MM.1S (cell line): ENCODE measurements at regions not wholly inside any gene's neighbourhood (a gene's known extent, or its start where the extent isn't known, plus 50 kb on each side); places are given as distances from the start of the nearest gene placed in this dataset.

Experiments used
- DNase-seq: peaks from one replicate; pipeline ENCODE4 v3.0.0-alpha.2; 2015
- H2AFZ ChIP-seq: fragments of 300-600 bp; sonication (generic); 2 replicates; pipeline ENCODE4 v1.6.0; 2016; ENCODE audit warnings: antibody characterized with exemption, low read length
- H3F3A ChIP-seq: fragments of 300-600 bp; sonication (generic); 2 replicates; pipeline ENCODE4 v1.6.1; 2016; ENCODE audit warnings: mild to moderate bottlenecking, antibody characterized with exemption, low read length, moderate library complexity, mixed read lengths; ENCODE audit not compliant: insufficient read depth
- H3K27ac ChIP-seq: fragments of 300-600 bp; sonication (generic); 2 replicates; pipeline ENCODE4 v1.5.1; 2016; ENCODE audit warnings: mild to moderate bottlenecking, low read length
- H3K27me3 ChIP-seq: fragments of 300-600 bp; sonication (generic); replicated peaks from 2 replicates; pipeline ENCODE4 v1.6.0; 2016; ENCODE audit warnings: low read length; ENCODE audit not compliant: insufficient read depth
- H3K36me3 ChIP-seq: fragments of 300-600 bp; sonication (generic); replicated peaks from 2 replicates; pipeline ENCODE4 v1.6.1; 2016; ENCODE audit warnings: mild to moderate bottlenecking, low read length, mixed read lengths; ENCODE audit not compliant: insufficient read depth
- H3K4me1 ChIP-seq: fragments of 300-600 bp; sonication (generic); 2 replicates; pipeline ENCODE4 v1.6.1; 2016; ENCODE audit warnings: low read length, mixed read lengths
- H3K4me2 ChIP-seq: fragments of 300-600 bp; sonication (generic); 2 replicates; pipeline ENCODE4 v1.6.0; 2016; ENCODE audit warnings: low read depth, low read length
- H3K4me3 ChIP-seq: fragments of 300-600 bp; sonication (generic); 2 replicates; pipeline ENCODE4 v1.5.1; 2016; ENCODE audit warnings: low read length, mixed read lengths
- H3K79me2 ChIP-seq: fragments of 300-600 bp; sonication (generic); 2 replicates; pipeline ENCODE4 v1.6.1; 2016; ENCODE audit warnings: mixed run types, low read length, mixed read lengths
- H3K9ac ChIP-seq: fragments of 300-600 bp; sonication (generic); 2 replicates; pipeline ENCODE4 v1.6.1; 2016; ENCODE audit warnings: low read length, mixed read lengths
- H3K9me2 ChIP-seq: fragments of 300-600 bp; sonication (generic); replicated peaks from 2 replicates; pipeline ENCODE4 v1.6.1; 2016; ENCODE audit warnings: mild to moderate bottlenecking, low read length, mixed read lengths; ENCODE audit not compliant: insufficient read depth
- H3K9me3 ChIP-seq: fragments of 300-600 bp; sonication (generic); replicated peaks from 2 replicates; pipeline ENCODE4 v1.6.1; 2016; ENCODE audit warnings: mild to moderate bottlenecking, low read length, mixed read lengths; ENCODE audit not compliant: insufficient read depth
- H4K20me1 ChIP-seq: fragments of 300-600 bp; sonication (generic); 2 replicates; pipeline ENCODE4 v1.6.1; 2016; ENCODE audit warnings: mild to moderate bottlenecking, low read length, moderate library complexity, mixed read lengths; ENCODE audit not compliant: insufficient read depth
- CTCF ChIP-seq: fragments of 300-600 bp; sonication (generic); IDR thresholded peaks from 2 replicates; pipeline ENCODE4 v1.5.1; 2016; ENCODE audit warnings: antibody characterized with exemption, low read length, mixed read lengths
- EZH2 ChIP-seq: fragments of 300-600 bp; sonication (generic); optimal IDR thresholded peaks from 2 replicates; pipeline ENCODE3; 2017; ENCODE audit warnings: low read depth, mild to moderate bottlenecking, antibody characterized with exemption, low read length, mixed read lengths
- EZH2phosphoT487 ChIP-seq: fragments of 300-600 bp; sonication (generic); IDR thresholded peaks from 2 replicates; pipeline ENCODE4 v1.6.1; 2018; ENCODE audit warnings: antibody characterized with exemption, low read length

- no peaks in the 10 kb centered on the region for H3K9me3 ChIP-seq
- H3K4me3 ChIP-seq: no peak overlapping the region
- no peak for TF ChIP-seq EZH2
- no peak for TF ChIP-seq CTCF
- no peak for TF ChIP-seq EZH2phosphoT487
- no peak overlapping the region for H3K27ac ChIP-seq
- no peak overlapping the region for H2AFZ ChIP-seq
- H3K9me2 ChIP-seq: no peaks in the 10 kb centered on the region
- H3F3A ChIP-seq: no peaks in the 10 kb centered on the region
- H3K27me3 ChIP-seq: no peaks in the 10 kb centered on the region
- H4K20me1 ChIP-seq: 0 out of 2 replicates have a peak, but pooled peaks cover 3% of the 10 kb centered on the region
- no peak for DNase-seq
- H3K9ac ChIP-seq: no peak overlapping the region
- H3K79me2 ChIP-seq: peaks cover 4% of the 10 kb centered on the region; the same call in 1 of the 2 replicates
- H3K36me3 ChIP-seq: no peaks in the 10 kb centered on the region
- 0 out of 2 replicates have a peak, but pooled peaks cover 6% of the 10 kb centered on the region for H3K4me1 ChIP-seq
- no peak overlapping the region for H3K4me2 ChIP-seq
Observed at GRCh38 chr7:112873831-112874553, 83.8 kb upstream of the TMEM168 start.

- peaks cover 28% of the 10 kb centered on the region for H3K4me1 ChIP-seq
- peak; percentile 100 for TF ChIP-seq CTCF
- TF ChIP-seq EZH2phosphoT487: no peak
Observed at GRCh38 chr7:112869111-112869774, 79.0 kb upstream of the TMEM168 start.

GRCh38 chr7:112868609-112869008 lies 78.4 kb upstream of the TMEM168 start:
- Histone ChIP-seq H3K9me3 (no peaks in the 10 kb centered on the region), H3K36me3 (no peaks in the 10 kb centered on the region), H3K27ac (no peak overlapping the region), H3K9me2 (no peaks in the 10 kb centered on the region), H3K27me3 (no peaks in the 10 kb centered on the region), H3K9ac (no peak overlapping the region), H3K79me2 (peaks cover 7% of the 10 kb centered on the region; the same call in 1 of the 2 replicates), H2AFZ (no peak overlapping the region), H3K4me3 (no peak overlapping the region), H3K4me1 (peaks cover 28% of the 10 kb centered on the region), H4K20me1 (0 out of 2 replicates have a peak, but pooled peaks cover 3% of the 10 kb centered on the region), H3K4me2 (no peak overlapping the region), H3F3A (peaks cover 12% of the 10 kb centered on the region)
- TF ChIP-seq EZH2 (no peak), CTCF (no peak), EZH2phosphoT487 (no peak)
- DNase-seq: no peak

More at GRCh38 chr7:112869111-112869774, 79.0 kb upstream of the TMEM168 start:
- Histone ChIP-seq H3K36me3 (no peaks in the 10 kb centered on the region), H3K27ac (no peak overlapping the region), H2AFZ (no peak overlapping the region), H3K9me3 (no peaks in the 10 kb centered on the region), H3K9ac (no peak overlapping the region), H3K27me3 (no peaks in the 10 kb centered on the region), H3K9me2 (no peaks in the 10 kb centered on the region), H3K4me3 (no peak overlapping the region), H4K20me1 (0 out of 2 replicates have a peak, but pooled peaks cover 3% of the 10 kb centered on the region), H3K4me2 (no peak overlapping the region), H3K79me2 (peaks cover 7% of the 10 kb centered on the region; the same call in 1 of the 2 replicates), H3F3A (peaks cover 12% of the 10 kb centered on the region)
- peak; percentile 80 for DNase-seq
